ENCODE measurements at regions not wholly inside any gene's neighbourhood (a gene's known extent, or its start where the extent isn't known, plus 50 kb on each side); places are given as distances from the start of the nearest gene placed in this dataset.

- no peak for DNase-seq
Observed at GRCh38 chr20:48292806-48293205, 507.5 kb upstream of the SULF2 start.

DNA sequence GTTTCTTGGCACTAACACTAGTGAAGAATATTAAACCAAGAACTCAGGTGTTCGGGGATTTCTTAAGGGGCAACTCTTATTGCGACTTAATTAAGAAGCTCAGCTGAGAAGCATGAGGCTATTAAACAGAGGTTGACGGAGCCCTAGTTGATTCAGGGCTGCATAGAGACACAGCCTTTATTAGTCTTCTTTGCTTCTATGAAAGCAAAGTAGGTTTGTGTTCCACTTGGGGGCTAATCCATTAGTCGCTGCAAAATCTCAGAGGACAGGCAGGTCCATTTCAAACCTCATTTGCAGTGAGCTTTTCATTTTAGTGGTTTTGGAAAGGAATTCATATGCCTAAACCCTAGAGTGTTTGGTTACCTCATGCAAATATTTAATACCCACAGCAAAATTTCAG lies 506.6 kb upstream of the SULF2 start:
- no peak for DNase-seq

DNA sequence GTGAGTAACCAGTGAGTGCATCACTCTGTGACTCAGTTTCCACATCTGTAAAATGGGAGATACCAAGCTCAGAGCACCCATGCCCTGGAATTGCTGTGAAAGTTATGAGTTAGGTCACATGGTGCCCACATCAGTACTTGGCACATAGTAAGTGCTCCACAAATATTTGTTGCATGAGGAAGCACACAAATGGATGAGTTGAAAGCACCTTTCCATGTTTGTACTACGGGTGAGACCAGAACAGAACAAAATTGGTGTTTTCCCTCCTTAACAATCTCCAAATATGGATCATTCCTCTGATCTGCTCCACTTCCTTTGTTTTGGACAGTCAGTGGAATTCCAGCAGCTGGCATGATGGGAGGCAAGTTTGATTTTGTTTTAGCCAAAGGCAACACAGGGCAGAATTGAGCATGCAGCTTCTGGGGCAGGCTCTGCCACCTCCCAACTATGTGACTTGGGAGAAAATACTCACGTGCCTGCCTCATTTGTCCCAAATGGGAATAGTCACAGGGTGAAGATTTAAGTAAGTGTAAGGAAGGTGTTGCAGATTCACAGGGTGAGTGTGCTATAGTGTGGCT lies 503.7 kb upstream of the SULF2 start:
- DNase-seq: no peak

DNA sequence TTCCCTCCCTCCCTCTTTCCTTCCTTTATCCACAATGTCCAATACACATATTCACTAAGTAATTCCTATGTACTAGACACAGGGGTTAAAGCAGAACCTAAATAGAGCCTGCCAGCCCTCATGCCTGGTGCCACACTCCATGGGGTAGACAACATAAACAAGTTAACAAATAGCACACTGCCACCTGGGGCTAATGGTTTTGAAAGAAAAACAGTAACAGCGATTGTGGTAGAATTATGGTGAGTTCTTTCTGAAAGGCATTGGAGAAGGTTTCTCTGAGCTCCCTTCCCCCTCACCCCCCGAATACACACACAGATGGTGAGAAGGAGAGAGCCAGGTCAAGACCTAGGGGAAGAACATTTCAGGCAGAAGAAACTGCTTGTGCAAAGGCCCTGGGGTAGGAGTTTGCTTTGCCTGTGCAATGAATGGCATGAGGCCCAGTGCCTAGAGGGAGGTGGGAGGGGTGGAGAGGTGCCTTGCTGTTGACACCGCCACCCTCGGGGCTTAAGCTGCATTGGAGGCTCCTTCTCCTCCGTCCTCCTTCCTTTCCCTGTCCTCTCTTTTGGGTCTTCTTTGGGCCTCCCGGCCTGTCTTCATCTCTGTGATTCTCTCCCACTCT lies 502.4 kb upstream of the SULF2 start:
- no peak for DNase-seq

DNA sequence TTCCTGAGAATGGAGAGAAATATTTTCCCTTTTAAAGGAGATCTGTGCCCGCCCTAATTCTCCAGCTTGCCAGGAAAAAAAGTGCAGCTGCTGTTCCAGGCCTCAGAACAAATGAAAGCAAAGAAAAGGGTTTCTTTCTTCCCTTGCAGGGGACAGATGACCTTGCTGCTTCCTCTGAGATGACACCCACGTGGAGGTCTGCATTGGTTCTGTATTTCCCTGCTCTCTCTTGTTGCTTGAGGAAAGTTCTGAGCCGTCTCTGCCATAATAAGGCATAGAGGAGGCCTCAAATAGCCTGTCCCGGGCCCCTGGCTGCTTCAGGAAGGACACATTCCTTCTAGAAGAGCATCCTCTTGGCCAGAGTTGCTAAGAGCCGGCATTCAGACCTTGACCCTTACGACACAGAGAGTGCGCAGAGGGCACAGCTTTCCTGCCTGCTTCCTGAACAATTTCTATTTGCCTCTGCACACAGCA lies 501.8 kb upstream of the SULF2 start:
- peak; percentile 36 for DNase-seq

- DNase-seq: no peak
Observed at GRCh38 chr20:48286601-48287000, 501.3 kb upstream of the SULF2 start.

DNA sequence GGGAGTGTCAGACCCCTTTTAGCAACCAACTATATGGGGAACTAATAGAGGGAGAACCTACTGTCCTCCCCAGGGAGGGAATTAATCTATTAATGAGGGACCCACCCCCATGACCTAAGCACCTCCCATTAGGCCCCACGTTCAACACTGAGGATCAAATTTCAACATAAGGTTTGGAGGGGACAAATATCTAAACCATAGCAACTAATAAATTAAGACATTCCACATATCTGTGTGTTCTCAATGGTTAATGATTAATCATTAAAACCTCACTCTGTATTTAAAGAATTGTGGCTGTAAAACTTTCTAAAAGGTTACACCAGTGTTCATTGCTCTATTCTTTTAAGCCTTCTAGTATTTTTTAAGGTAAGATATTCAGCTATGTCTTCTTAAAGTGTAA lies 500.4 kb upstream of the SULF2 start:
- DNase-seq: no peak

DNA sequence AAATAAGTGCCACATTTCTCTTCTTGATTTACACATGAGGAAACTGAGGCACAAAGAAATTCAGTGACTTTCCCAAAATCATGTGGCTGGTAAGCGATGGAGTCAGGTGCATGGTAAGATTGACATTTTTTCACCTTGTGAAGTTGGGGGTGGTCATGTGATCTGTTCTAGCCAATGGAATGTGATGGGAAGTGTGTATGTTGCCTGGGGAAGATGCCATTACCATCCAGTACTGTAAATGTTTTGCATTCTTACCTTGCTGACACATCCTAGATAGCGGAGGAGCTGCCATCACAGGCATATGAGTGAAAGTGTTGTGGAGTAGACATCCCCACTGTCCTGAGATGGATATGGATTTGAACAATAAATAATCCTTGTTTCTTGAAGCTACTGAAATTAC lies 499.6 kb upstream of the SULF2 start:
- DNase-seq: no peak

DNA sequence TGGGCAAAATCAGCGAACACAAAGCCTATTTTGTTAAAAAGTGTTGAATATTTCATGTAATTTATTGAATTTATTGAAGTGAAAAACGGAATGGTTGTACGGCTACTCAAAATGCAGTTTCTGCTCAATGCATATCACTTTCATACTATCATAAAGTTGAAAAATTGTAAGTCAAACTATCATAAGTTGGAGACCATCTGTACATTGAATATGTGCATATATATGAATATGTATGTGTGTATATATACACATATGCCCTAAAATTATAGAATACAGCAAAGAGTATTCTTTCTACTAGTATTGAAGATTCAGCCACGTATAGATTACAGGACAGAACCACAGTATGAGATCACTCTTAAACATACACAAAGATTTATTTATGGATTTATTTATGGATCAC lies 499.0 kb upstream of the SULF2 start:
- no peak for DNase-seq

GRCh38 chr20:48283470-48284110 lies 498.3 kb upstream of the SULF2 start:
- DNase-seq: peak; percentile 99

GRCh38 chr20:48282591-48283228 lies 497.4 kb upstream of the SULF2 start:
- no peak for DNase-seq

- no peak for DNase-seq
Observed at GRCh38 chr20:48281501-48281900, 496.2 kb upstream of the SULF2 start.

- peak; percentile 92 for DNase-seq
Observed at GRCh38 chr20:48278961-48279481, 493.7 kb upstream of the SULF2 start.

- no peak for DNase-seq
Observed at GRCh38 chr20:48277266-48277665, 492.0 kb upstream of the SULF2 start.

DNA sequence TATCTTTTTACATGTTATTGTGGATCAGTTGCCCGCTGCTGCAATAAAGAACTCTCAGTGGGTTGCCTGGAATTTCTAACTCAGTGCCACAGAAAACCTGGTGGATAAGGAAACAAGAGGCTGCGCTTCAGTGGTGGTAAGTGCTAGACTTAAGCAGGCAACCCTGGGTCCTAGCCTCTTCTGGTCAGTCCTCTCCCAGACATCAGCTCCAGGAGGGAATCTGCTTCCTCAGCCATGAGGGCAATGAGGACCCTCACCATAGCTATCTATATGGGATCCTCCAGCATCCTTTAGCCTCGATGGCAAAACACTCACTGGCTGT lies 490.7 kb upstream of the SULF2 start:
- DNase-seq: no peak

GRCh38 chr20:48275286-48276020 lies 490.2 kb upstream of the SULF2 start:
- no peak for DNase-seq

GRCh38 chr20:48273843-48274242 lies 488.6 kb upstream of the SULF2 start:
- DNase-seq: no peak

GRCh38 chr20:48270885-48271284 lies 485.6 kb upstream of the SULF2 start:
- no peak for DNase-seq

- no peak for DNase-seq
Observed at GRCh38 chr20:48267860-48268633, 482.8 kb upstream of the SULF2 start.

DNA sequence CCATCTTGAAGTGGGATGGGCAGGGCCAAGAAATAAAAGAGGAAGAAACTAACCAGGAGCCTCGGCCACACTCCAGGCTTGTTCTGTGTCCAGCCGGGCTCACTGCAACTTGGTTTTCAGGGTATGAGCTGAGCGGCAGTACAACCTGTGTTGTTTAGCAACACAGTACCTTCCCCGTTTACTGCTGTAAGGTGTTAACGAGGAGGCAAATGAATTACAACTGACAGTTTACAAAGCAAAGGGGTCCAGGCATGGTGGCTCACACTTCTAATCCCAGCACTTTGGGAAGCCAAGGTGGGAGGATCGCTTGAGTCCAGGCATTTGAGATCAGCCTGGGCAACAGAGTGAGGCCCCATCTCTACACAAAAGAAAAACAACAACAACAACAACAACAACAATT lies 481.3 kb upstream of the SULF2 start:
- DNase-seq: no peak

DNA sequence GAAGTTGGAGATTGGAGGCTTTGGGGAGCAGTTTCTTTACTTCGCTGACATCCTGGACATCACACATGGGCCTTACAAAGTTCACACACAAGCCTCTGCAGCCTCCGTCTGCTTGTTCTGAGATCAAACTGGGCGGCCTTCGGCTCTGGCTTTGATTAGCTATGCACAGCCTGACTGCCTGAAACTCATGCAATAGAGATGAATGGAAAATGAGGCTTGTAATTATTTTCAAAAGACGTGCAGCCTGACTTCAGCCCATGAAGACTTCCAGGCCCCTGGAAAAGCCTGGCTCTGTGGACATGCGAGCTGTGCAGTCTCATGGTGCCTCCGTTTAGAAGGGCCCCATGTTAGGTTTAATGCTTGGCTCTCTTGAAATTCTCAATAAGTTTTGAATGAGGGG lies 480.5 kb upstream of the SULF2 start:
- DNase-seq: no peak

GRCh38 chr20:48262955-48263354 lies 477.7 kb upstream of the SULF2 start:
- DNase-seq: no peak

Data from dermis blood vessel endothelial cell (primary cell).